HG02852 (cell line): ENCODE measurements at regions not wholly inside any gene's neighbourhood (a gene's known extent, or its start where the extent isn't known, plus 50 kb on each side); places are given as distances from the start of the nearest gene placed in this dataset.
A peak's percentile ranks its signal among the peaks of the same experiment; 100 is the strongest.
"Not testable (repeated sequence)": the region's sequence is repeated elsewhere in the genome, so short reads cannot be mapped to it uniquely, and the experiment has no call there.

ENCODE experiments used
- ATAC-seq: cut with Tn5 transposase; IDR thresholded peaks from one replicate; pipeline ENCODE4 v1.9.1; 2021; ENCODE audit warnings: mild to moderate bottlenecking, moderate library complexity; ENCODE audit not compliant: unreplicated experiment

GRCh38 chr6:11851387-11851786, 72.8 kb upstream of the ADTRP start:
- no peak for ATAC-seq

- no peak for ATAC-seq
These were observed 70.5 kb upstream of the ADTRP start for GRCh38 chr6:11848852-11849731.

GRCh38 chr6:11848346-11848651, 69.7 kb upstream of the ADTRP start:
- ATAC-seq, result no peak

GRCh38 chr6:11847515-11848345, 69.1 kb upstream of the ADTRP start:
- ATAC-seq, result no peak

GRCh38 chr6:11847068-11847467, 68.5 kb upstream of the ADTRP start:
- ATAC-seq, result not testable (repeated sequence)

- no peak for ATAC-seq
These were observed 67.3 kb upstream of the ADTRP start for GRCh38 chr6:11845664-11846577.

- not testable (repeated sequence) for ATAC-seq
These were observed 64.2 kb upstream of the ADTRP start for GRCh38 chr6:11842795-11843194.

- ATAC-seq, result no peak
These were observed 56.5 kb upstream of the ADTRP start for GRCh38 chr6:11835065-11835464.

- peak; percentile 87 for ATAC-seq
These were observed 55.3 kb upstream of the ADTRP start for GRCh38 chr6:11833626-11834592.

GRCh38 chr6:11831653-11832052, 53.0 kb upstream of the ADTRP start:
- ATAC-seq, result no peak

GRCh38 chr6:11830520-11830919, 51.9 kb upstream of the ADTRP start:
- ATAC-seq, result no peak

GRCh38 chr6:11830105-11830504, 51.5 kb upstream of the ADTRP start:
- ATAC-seq, result no peak

- peak; percentile 49 for ATAC-seq
These were observed 49.8 kb upstream of the ADTRP start for GRCh38 chr6:11828262-11828870.
